Prostate gland (tissue), 2 donors: ENCODE measurements at regions not wholly inside any gene's neighbourhood (a gene's known extent, or its start where the extent isn't known, plus 50 kb on each side); places are given as distances from the start of the nearest gene placed in this dataset.
"Not testable (repeated sequence)": the region's sequence is repeated elsewhere in the genome, so short reads cannot be mapped to it uniquely, and the experiment has no call there.

Experiments used
- DNase-seq: peaks from one replicate; pipeline ENCODE4 v3.0.0-alpha.2; 2019; ENCODE audit warnings: low spot score
- H3K27ac ChIP-seq, 2 donors: fragments of 200-600 bp; sonication (generic); 2 replicates each; pipeline ENCODE4 v1.5.1; 2017 to 2019
- H3K27me3 ChIP-seq: fragments of 200-600 bp; sonication (generic); replicated peaks from 2 replicates; pipeline ENCODE4 v1.5.1; 2019; ENCODE audit not compliant: insufficient read depth
- H3K36me3 ChIP-seq, 2 donors: fragments of 200-600 bp; sonication (generic); 1 replicate in 1 of 2; 2 replicates in 1 of 2; pipeline versions ENCODE4 v1.5.1 to v1.8.1; 2017 to 2019
- H3K4me1 ChIP-seq: fragments of 200-600 bp; sonication (generic); replicated peaks from 2 replicates; pipeline ENCODE4 v1.5.1; 2019
- H3K4me3 ChIP-seq, 2 donors: fragments of 200-600 bp; sonication (generic); 2 replicates each; pipeline ENCODE4 v1.5.1; 2017 to 2019
- H3K9me3 ChIP-seq: fragments of 200-600 bp; sonication (generic); 2 replicates; pipeline ENCODE4 v1.5.1; 2017
- POLR2A ChIP-seq: fragments of 450-650 bp; IDR thresholded peaks from one replicate; pipeline ENCODE4 v1.6.1; 2016; ENCODE audit warnings: antibody characterized with exemption, mild to moderate bottlenecking
- POLR2AphosphoS5 ChIP-seq: sonication (generic); formaldehyde crosslinking; IDR thresholded peaks from one replicate; pipeline ENCODE4 v1.6.1; 2017; ENCODE audit warnings: antibody characterized with exemption
- WGBS: methylation state at CpG from one replicate; pipeline ENCODE4 v1.1.5; 2018; 5-methylcytosine and 5-hydroxymethylcytosine counted together
- intact Hi-C: fragments of 100-400 bp; cut with DNase I; formaldehyde crosslinking; loops from one replicate; pipeline ENCODE4 v1.14.2; 2022
- TF ChIP-seq, protein P1 (sequence below), 4 experiments: fragments of 200-600 bp in 2 of 4; fragments of 450-650 bp in 2 of 4; sonication (generic) in 2 of 4; IDR thresholded peaks; 1 replicate in 3 of 4; 2 replicates in 1 of 4; pipeline ENCODE4 v1.5.1; 2016 to 2019; ENCODE audit warnings: antibody characterized with exemption in 4 of 4, mild to moderate bottlenecking in 2 of 4, moderate library complexity in 2 of 4

GRCh38 chr17:47057830-47058229, 78.8 kb upstream of the RPRML start:
- DNase-seq, result no peak
- 77% methylated on average over 5 of the region's 5 CpGs for WGBS
- no peaks in the 10 kb centered on the region for H3K9me3 ChIP-seq
- H3K27ac ChIP-seq, result no peak overlapping the region
- intact Hi-C loops, result no loop called here
- TF ChIP-seq POLR2A (no peak), POLR2AphosphoS5 (no peak)
- TF ChIP-seq, protein P1, sequence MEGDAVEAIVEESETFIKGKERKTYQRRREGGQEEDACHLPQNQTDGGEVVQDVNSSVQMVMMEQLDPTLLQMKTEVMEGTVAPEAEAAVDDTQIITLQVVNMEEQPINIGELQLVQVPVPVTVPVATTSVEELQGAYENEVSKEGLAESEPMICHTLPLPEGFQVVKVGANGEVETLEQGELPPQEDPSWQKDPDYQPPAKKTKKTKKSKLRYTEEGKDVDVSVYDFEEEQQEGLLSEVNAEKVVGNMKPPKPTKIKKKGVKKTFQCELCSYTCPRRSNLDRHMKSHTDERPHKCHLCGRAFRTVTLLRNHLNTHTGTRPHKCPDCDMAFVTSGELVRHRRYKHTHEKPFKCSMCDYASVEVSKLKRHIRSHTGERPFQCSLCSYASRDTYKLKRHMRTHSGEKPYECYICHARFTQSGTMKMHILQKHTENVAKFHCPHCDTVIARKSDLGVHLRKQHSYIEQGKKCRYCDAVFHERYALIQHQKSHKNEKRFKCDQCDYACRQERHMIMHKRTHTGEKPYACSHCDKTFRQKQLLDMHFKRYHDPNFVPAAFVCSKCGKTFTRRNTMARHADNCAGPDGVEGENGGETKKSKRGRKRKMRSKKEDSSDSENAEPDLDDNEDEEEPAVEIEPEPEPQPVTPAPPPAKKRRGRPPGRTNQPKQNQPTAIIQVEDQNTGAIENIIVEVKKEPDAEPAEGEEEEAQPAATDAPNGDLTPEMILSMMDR (IDR thresholded peaks at IDR 0.05), result no peak
- no peaks in the 10 kb centered on the region for H3K36me3 ChIP-seq
- H3K27me3 ChIP-seq, result no peaks in the 10 kb centered on the region
- no peak overlapping the region for H3K4me3 ChIP-seq
- no peaks in the 10 kb centered on the region for H3K4me1 ChIP-seq

GRCh38 chr17:47057279-47057678, 78.2 kb upstream of the RPRML start:
- H3K27ac ChIP-seq, H3K36me3 ChIP-seq: not testable (repeated sequence)

DNA sequence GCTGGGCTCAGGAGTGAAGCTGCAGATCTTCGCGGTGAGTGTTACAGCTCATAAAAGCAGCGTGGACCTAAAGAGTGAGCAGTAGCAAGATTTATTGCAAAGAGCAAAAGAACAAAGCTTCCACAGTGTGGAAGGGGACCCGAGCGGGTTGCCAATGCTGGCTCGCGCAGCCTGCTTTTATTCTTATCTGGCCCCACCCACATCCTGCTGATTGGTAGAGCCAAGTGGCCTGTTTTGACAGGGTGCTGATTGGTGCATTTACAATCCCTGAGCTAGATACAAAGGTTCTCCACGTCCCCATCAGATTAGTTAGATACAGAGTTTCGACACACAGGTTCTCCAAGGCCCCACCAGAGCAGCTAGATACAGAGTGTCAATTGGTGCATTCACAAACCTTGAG, 77.6 kb upstream of the RPRML start:
- H3K4me1 ChIP-seq, H3K27me3 ChIP-seq, H3K4me3 ChIP-seq, intact Hi-C loops, H3K36me3 ChIP-seq, H3K27ac ChIP-seq, H3K9me3 ChIP-seq, DNase-seq: not testable (repeated sequence)
- WGBS, result 63% methylated on average over 7 of the region's 9 CpGs

More at GRCh38 chr17:47057279-47057678, 78.2 kb upstream of the RPRML start:
- H3K9me3 ChIP-seq, H3K4me3 ChIP-seq, DNase-seq, H3K4me1 ChIP-seq, intact Hi-C loops, H3K27me3 ChIP-seq: not testable (repeated sequence)
- 92% methylated on average over 29 of the region's 31 CpGs for WGBS
